HEK293T (cell line): ENCODE measurements at regions not wholly inside any gene's neighbourhood (a gene's known extent, or its start where the extent isn't known, plus 50 kb on each side); places are given as distances from the start of the nearest gene placed in this dataset.

Experiments used
- BHLHE40 ChIP-seq: fragments of 450-650 bp; IDR thresholded peaks from 2 replicates; pipeline ENCODE4 v1.6.1; 2016; ENCODE audit warnings: mild to moderate bottlenecking, moderate library complexity, borderline replicate concordance
- ELF4 ChIP-seq: fragments of 450-650 bp; IDR thresholded peaks from 2 replicates; pipeline ENCODE4 v1.6.1; 2017; ENCODE audit warnings: antibody characterized with exemption
- SP1 ChIP-seq: fragments of 450-650 bp; IDR thresholded peaks from 2 replicates; pipeline ENCODE4 v1.6.1; 2017
- TARDBP ChIP-seq: fragments of 450-650 bp; IDR thresholded peaks from 2 replicates; pipeline ENCODE4 v1.6.1; 2016
- ZNF384 ChIP-seq: fragments of 450-650 bp; IDR thresholded peaks from 2 replicates; pipeline ENCODE4 v1.6.1; 2016

- TF ChIP-seq ELF4: no peak
- no peak for TF ChIP-seq TARDBP
- no peak for TF ChIP-seq BHLHE40
- TF ChIP-seq ZNF384: no peak
- TF ChIP-seq SP1: no peak
These were observed 128.6 kb upstream of the HDAC4 start for GRCh38 chr2:239529313-239530015.
